Tibial artery (tissue), 4 donors: ENCODE measurements at regions not wholly inside any gene's neighbourhood (a gene's known extent, or its start where the extent isn't known, plus 50 kb on each side); places are given as distances from the start of the nearest gene placed in this dataset.
"Not testable (repeated sequence)": the region's sequence is repeated elsewhere in the genome, so short reads cannot be mapped to it uniquely, and the experiment has no call there.

ENCODE experiments used
- DNase-seq, 2 donors: peaks; one replicate each; pipeline ENCODE4 v3.0.0-alpha.2; 2019
- H3K27ac ChIP-seq, 2 donors: fragments of 200-600 bp; sonication (generic) in 1 of 2; 1 replicate in 1 of 2; 2 replicates in 1 of 2; pipeline ENCODE4 v1.5.1; 2018 to 2019; ENCODE audit warnings: mild to moderate bottlenecking in 1 of 2
- H3K27me3 ChIP-seq, 2 donors: fragments of 200-600 bp; sonication (generic) in 1 of 2; one replicate each; pipeline versions ENCODE4 v1.5.1 to v1.6.0; 2016 to 2019
- H3K36me3 ChIP-seq, 3 donors: fragments of 200-600 bp; sonication (generic) in 2 of 3; one replicate each; pipeline ENCODE4 v1.5.1; 2016 to 2019; ENCODE audit warnings: mild to moderate bottlenecking in 2 of 3
- H3K4me1 ChIP-seq, 4 donors: fragments of 200-600 bp; sonication (generic) in 2 of 4; 1 replicate in 3 of 4; 2 replicates in 1 of 4; pipeline ENCODE4 v1.5.1; 2016 to 2019
- H3K4me3 ChIP-seq, 2 donors: fragments of 200-600 bp; sonication (generic) in 1 of 2; 1 replicate in 1 of 2; 2 replicates in 1 of 2; pipeline ENCODE4 v1.5.1; 2018 to 2019; ENCODE audit warnings: mild to moderate bottlenecking in 2 of 2
- H3K9me3 ChIP-seq, 3 donors: fragments of 200-600 bp; sonication (generic) in 1 of 3; one replicate each; pipeline ENCODE4 v1.5.1; 2016 to 2019
- CTCF ChIP-seq, 2 experiments: fragments of 200-600 bp in 1 of 2; fragments of 450-650 bp in 1 of 2; IDR thresholded peaks; one replicate each; pipeline ENCODE4 v1.5.1; 2017 to 2019; ENCODE audit warnings: antibody characterized with exemption in 2 of 2, mild to moderate bottlenecking in 1 of 2, moderate library complexity in 1 of 2
- intact Hi-C: fragments of 100-400 bp; cut with DNase I; formaldehyde crosslinking; loops from one replicate; pipeline ENCODE4 v1.15.0; 2023; ENCODE audit warnings: low total_unique reads

GRCh38 chr17:34741967-34742366 is 162.6 kb downstream of the TMEM132E start:
- no peak for TF ChIP-seq CTCF (IDR thresholded peaks at IDR 0.05)
- no peaks in the 10 kb centered on the region for H3K9me3 ChIP-seq
- no peaks in the 10 kb centered on the region for H3K4me1 ChIP-seq
- no peaks in the 10 kb centered on the region for H3K36me3 ChIP-seq
- peak in 1 of 2 donors; percentile 19 for DNase-seq
- no peak overlapping the region for H3K4me3 ChIP-seq
- intact Hi-C loops: no loop called here
- H3K27me3 ChIP-seq: no peaks in the 10 kb centered on the region
- H3K27ac ChIP-seq: no peak overlapping the region

GRCh38 chr17:34740565-34741520 is 161.5 kb downstream of the TMEM132E start:
- no peaks in the 10 kb centered on the region for H3K36me3 ChIP-seq
- intact Hi-C loops: no loop called here
- no peaks in the 10 kb centered on the region for H3K27me3 ChIP-seq
- H3K27ac ChIP-seq: no peak overlapping the region
- H3K4me1 ChIP-seq: no peaks in the 10 kb centered on the region
- no peaks in the 10 kb centered on the region for H3K9me3 ChIP-seq
- DNase-seq: peak; percentile 9 to 15
- H3K4me3 ChIP-seq: no peak overlapping the region
- no peak for TF ChIP-seq CTCF (IDR thresholded peaks at IDR 0.05)

GRCh38 chr17:34739386-34739785 is 160.0 kb downstream of the TMEM132E start:
- H3K27me3 ChIP-seq: no peaks in the 10 kb centered on the region
- intact Hi-C loops: no loop called here
- H3K9me3 ChIP-seq: no peaks in the 10 kb centered on the region
- no peak for TF ChIP-seq CTCF (IDR thresholded peaks at IDR 0.05)
- peak in 1 of 2 donors; percentile 35 for DNase-seq
- no peaks in the 10 kb centered on the region for H3K36me3 ChIP-seq
- no peaks in the 10 kb centered on the region for H3K4me1 ChIP-seq
- no peak overlapping the region for H3K4me3 ChIP-seq
- no peak overlapping the region for H3K27ac ChIP-seq

- intact Hi-C loops, H3K4me1 ChIP-seq, H3K9me3 ChIP-seq, H3K27ac ChIP-seq, H3K36me3 ChIP-seq, H3K27me3 ChIP-seq, H3K4me3 ChIP-seq: not testable (repeated sequence)
- peak; percentile 2 to 17 for DNase-seq
Measured at GRCh38 chr17:34737673-34738072, 158.3 kb downstream of the TMEM132E start.

- Histone ChIP-seq H3K27ac (no peak overlapping the region), H3K27me3 (no peaks in the 10 kb centered on the region), H3K4me1 (no peaks in the 10 kb centered on the region), H3K9me3 (no peaks in the 10 kb centered on the region), H3K36me3 (no peaks in the 10 kb centered on the region), H3K4me3 (no peak overlapping the region)
- peak; percentile 3 to 10 for DNase-seq
- TF ChIP-seq CTCF (IDR thresholded peaks at IDR 0.05): no peak
- intact Hi-C loops: no loop called here
Measured at GRCh38 chr17:34736611-34737010, 157.2 kb downstream of the TMEM132E start.

- Histone ChIP-seq H3K9me3 (no peaks in the 10 kb centered on the region), H3K4me1 (no peaks in the 10 kb centered on the region), H3K27me3 (no peaks in the 10 kb centered on the region), H3K27ac (no peak overlapping the region), H3K36me3 (no peaks in the 10 kb centered on the region), H3K4me3 (no peak overlapping the region)
- TF ChIP-seq CTCF (IDR thresholded peaks at IDR 0.05): no peak
- intact Hi-C loops: no loop called here
- peak in 1 of 2 donors; percentile 7 for DNase-seq
Measured at GRCh38 chr17:34733333-34733732, 154.0 kb downstream of the TMEM132E start.
